K562 (cell line): ENCODE measurements at regions not wholly inside any gene's neighbourhood (a gene's known extent, or its start where the extent isn't known, plus 50 kb on each side); places are given as distances from the start of the nearest gene placed in this dataset.

Experiments used
- ATAC-seq: fragments of 200-7000 bp; cut with Tn5 transposase; 3 replicates; pipeline ENCODE4 v1.9.1; 2020; ENCODE audit warnings: moderate library complexity
- BruUV-seq: library from RNA; stranded (reverse); fragments of 400-500 nt; replicated peaks from 2 replicates; lab custom pipeline; 2021; lab: Mats Ljungman, UMichigan
- CTCF ChIA-PET: fragments of 300-600 bp; formaldehyde crosslinking; extraction: SDS; loops from one replicate; lab custom pipeline; 2021; ENCODE audit warnings: low intra/inter-chr PET ratio; lab: Yijun Ruan, JAX
- POLR2A ChIA-PET: fragments of 300-600, 350-650 bp; sonication (Branson Sonifier 250); formaldehyde crosslinking; extraction: SDS; loops from one replicate; lab custom pipeline; 2021; ENCODE audit warnings: antibody characterized with exemption, inconsistent platforms; lab: Yijun Ruan, JAX
- DNase-seq, 4 experiments: peaks; one replicate each; pipeline versions ENCODE4 v3.0.0 to v3.0.0-alpha.2; 2011 to 2018; ENCODE audit warnings: low spot score in 3 of 4, mixed read lengths in 3 of 4; ENCODE audit errors: extremely low read depth in 1 of 4
- FAIRE-seq: peaks from 2 replicates; lab custom pipeline; 2011; peaks lifted over from hg19 to GRCh38; lab: Jason Lieb, UNC
- H2AFZ ChIP-seq: 2 replicates; pipeline ENCODE4 v1.6.0; 2011; ENCODE audit warnings: low read depth, low read length, control low read depth, inconsistent platforms
- H3K27ac ChIP-seq: fragments of 200-600 bp; 3 replicates; pipeline ENCODE4 v1.8.0; 2011; ENCODE audit warnings: low read depth, mild to moderate bottlenecking, control low read depth, inconsistent platforms, low read length, moderate library complexity, mixed read lengths; ENCODE audit errors: extremely low read depth
- H3K27me3 ChIP-seq, 2 experiments: fragments of 300-600 bp in 1 of 2; 2 replicates in 1 of 2; 3 replicates in 1 of 2; pipeline versions ENCODE4 v1.6.0 to v1.8.0; 2011; ENCODE audit warnings: inconsistent platforms in 2 of 2, low read length in 2 of 2, mild to moderate bottlenecking in 1 of 2, mixed read lengths in 1 of 2, moderate library complexity in 1 of 2; ENCODE audit not compliant: control insufficient read depth in 2 of 2, insufficient read depth in 2 of 2
- H3K36me3 ChIP-seq: fragments of 300-600 bp; 3 replicates; pipeline ENCODE4 v1.8.0; 2011; ENCODE audit warnings: mild to moderate bottlenecking, low read length, inconsistent platforms; ENCODE audit not compliant: control insufficient read depth, insufficient read depth
- H3K4me1 ChIP-seq, 2 experiments: fragments of 200-600 bp in 1 of 2; replicated peaks in 1 of 2; 2 replicates in 1 of 2; 3 replicates in 1 of 2; pipeline versions ENCODE4 v1.5.1 to v1.8.0; 2011; ENCODE audit warnings: inconsistent platforms in 2 of 2, low read length in 2 of 2, mild to moderate bottlenecking in 1 of 2, mixed read lengths in 1 of 2, moderate library complexity in 1 of 2; ENCODE audit not compliant: control insufficient read depth in 2 of 2, insufficient read depth in 2 of 2
- H3K4me2 ChIP-seq: 2 replicates; pipeline ENCODE4 v1.6.1; 2011; ENCODE audit warnings: low read length, control low read depth, inconsistent platforms, mixed read lengths; ENCODE audit not compliant: insufficient read depth
- H3K4me3 ChIP-seq: fragments of 200-600 bp; sonication (generic), shearing (Covaris generic); 2 replicates; pipeline ENCODE4 v1.5.1; 2016; ENCODE audit warnings: control low read depth, inconsistent platforms
- H3K79me2 ChIP-seq: fragments of 200-600 bp; 3 replicates; pipeline ENCODE4 v1.8.0; 2011; ENCODE audit warnings: low read length, inconsistent platforms; ENCODE audit not compliant: control insufficient read depth, insufficient read depth
- H3K9ac ChIP-seq, 2 experiments: 2 replicates each; pipeline versions ENCODE4 v1.6.0 to v1.6.1; 2011; ENCODE audit warnings: low read depth in 2 of 2, low read length in 2 of 2, control low read depth in 1 of 2, inconsistent platforms in 1 of 2, mild to moderate bottlenecking in 1 of 2, mixed read lengths in 1 of 2; ENCODE audit not compliant: insufficient read depth in 1 of 2
- H3K9me1 ChIP-seq: one replicate; pipeline ENCODE4 v1.6.0; 2011; ENCODE audit warnings: inconsistent platforms, mild to moderate bottlenecking, low read length, moderate library complexity; ENCODE audit not compliant: control insufficient read depth, insufficient read depth
- H3K9me3 ChIP-seq: replicated peaks from 2 replicates; pipeline ENCODE4 v1.5.1; 2011; ENCODE audit warnings: low read depth, low read length, inconsistent platforms; ENCODE audit not compliant: control insufficient read depth, insufficient read depth
- H4K20me1 ChIP-seq: replicated peaks from 2 replicates; pipeline ENCODE4 v1.6.1; 2011; ENCODE audit warnings: low read length, inconsistent platforms, mixed read lengths; ENCODE audit not compliant: control insufficient read depth, insufficient read depth
- ARID3B ChIP-seq: fragments of 250-450 bp; sonication (Bioruptor Pico); IDR thresholded peaks from 2 replicates; pipeline ENCODE4 v1.4.0; 2020; ENCODE audit warnings: borderline replicate concordance
- CBFB ChIP-seq: sonication (generic); formaldehyde crosslinking; IDR thresholded peaks from 2 replicates; pipeline ENCODE4 v1.4.0; 2020; ENCODE audit warnings: mild to moderate bottlenecking, missing genetic modification reagents
- HMG20B ChIP-seq: fragments of 250-450 bp; sonication (Bioruptor Pico); IDR thresholded peaks from 2 replicates; pipeline ENCODE4 v1.5.0; 2021; ENCODE audit warnings: mild to moderate bottlenecking
- HNRNPUL1 ChIP-seq: fragments of 200-400 bp; formaldehyde crosslinking; IDR thresholded peaks from 2 replicates; pipeline ENCODE4 v1.6.1; 2017; ENCODE audit warnings: low read length
- RBM39 ChIP-seq: fragments of 200-400 bp; formaldehyde crosslinking; optimal IDR thresholded peaks from 2 replicates; pipeline ENCODE3; 2018; ENCODE audit warnings: low read depth, low read length
- SAP30 ChIP-seq: fragments of 200-600 bp; sonication (generic); IDR thresholded peaks from 2 replicates; pipeline ENCODE4 v1.6.1; 2012; ENCODE audit warnings: borderline replicate concordance, low read depth, mild to moderate bottlenecking, moderate library complexity, low read length, control low read depth, inconsistent platforms; ENCODE audit not compliant: insufficient read depth, poor library complexity, severe bottlenecking
- SMARCB1 ChIP-seq: IDR thresholded peaks from 2 replicates; pipeline ENCODE4 v1.6.1; 2011; ENCODE audit warnings: improper control_type of control experiment, low read depth; ENCODE audit not compliant: insufficient read length
- TEAD4 ChIP-seq, 2 experiments: sonication (generic) in 1 of 2; formaldehyde crosslinking in 1 of 2; IDR thresholded peaks; 2 replicates each; pipeline versions ENCODE4 v1.6.1 to v1.8.0; 2012 to 2022; ENCODE audit warnings: borderline replicate concordance in 1 of 2, inconsistent platforms in 1 of 2, low read length in 1 of 2, mild to moderate bottlenecking in 1 of 2, missing genetic modification reagents in 1 of 2
- WGBS: fragments of 100-300 bp; shearing (Covaris generic); methylation state at CpG from one replicate; pipeline ENCODE4 v1.1.6; 2016; ENCODE audit warnings: low coverage, mixed read lengths; ENCODE audit not compliant: insufficient coverage; ENCODE audit errors: missing lambda C conversion rate; 5-methylcytosine and 5-hydroxymethylcytosine counted together
- in situ Hi-C: fragments of 300-500 bp; cut with MboI; formaldehyde crosslinking; loops from 4 replicates; pipeline ENCODE4 v1.15.0; 2018; ENCODE audit warnings: inconsistent platforms, mixed read lengths
- intact Hi-C: fragments of 100-400 bp; cut with micrococcal nuclease; formaldehyde crosslinking; loops from 2 replicates; pipeline ENCODE4 v1.14.2; 2022
- TF ChIP-seq, protein P1 (sequence below): IDR thresholded peaks from 3 replicates; pipeline ENCODE4 v1.6.1; 2011; ENCODE audit warnings: borderline replicate concordance, mild to moderate bottlenecking; ENCODE audit not compliant: insufficient read length, insufficient read depth
- TF ChIP-seq, protein P2 (sequence below): fragments of 250-450 bp; sonication (Bioruptor Pico); IDR thresholded peaks from 2 replicates; pipeline ENCODE4 v1.5.0; 2021; ENCODE audit warnings: mild to moderate bottlenecking, moderate library complexity
- TF ChIP-seq, protein P3 (sequence below): fragments of 250-450 bp; sonication (Bioruptor Pico); IDR thresholded peaks from 2 replicates; pipeline ENCODE4 v1.4.0; 2020

DNA sequence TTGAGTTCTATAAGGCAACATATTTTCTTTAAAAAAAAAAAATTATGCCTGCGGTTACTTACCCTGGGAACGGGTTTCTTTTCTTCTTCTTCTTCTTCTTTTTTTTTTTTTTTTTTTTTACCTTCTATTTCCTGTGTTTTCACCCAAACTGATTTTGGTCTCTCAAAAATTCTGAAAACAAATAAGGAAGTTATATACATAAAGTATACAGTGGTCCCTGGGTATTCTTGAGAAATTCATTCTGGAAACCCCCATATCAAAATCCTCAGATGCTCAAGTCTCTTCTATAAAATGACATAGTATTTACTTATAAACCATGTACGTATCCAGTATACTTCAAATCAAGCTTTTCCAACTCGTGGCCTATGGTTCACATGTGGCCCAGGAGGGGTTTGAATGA is 326.7 kb downstream of the MAT2B start (continued):
- no peak for TF ChIP-seq ARID3B (CRISPR knock-in tag)
- no peak for TF ChIP-seq TEAD4 (IDR thresholded peaks at IDR 0.05; ENCODE audit: low read length)
- no peak for TF ChIP-seq TEAD4 (CRISPR knock-in tag; IDR thresholded peaks at IDR 0.05; ENCODE audit: borderline replicate concordance)
- no peak for TF ChIP-seq SMARCB1
- no peak for TF ChIP-seq RBM39
- TF ChIP-seq SAP30, result no peak
- no peak for TF ChIP-seq CBFB

DNA sequence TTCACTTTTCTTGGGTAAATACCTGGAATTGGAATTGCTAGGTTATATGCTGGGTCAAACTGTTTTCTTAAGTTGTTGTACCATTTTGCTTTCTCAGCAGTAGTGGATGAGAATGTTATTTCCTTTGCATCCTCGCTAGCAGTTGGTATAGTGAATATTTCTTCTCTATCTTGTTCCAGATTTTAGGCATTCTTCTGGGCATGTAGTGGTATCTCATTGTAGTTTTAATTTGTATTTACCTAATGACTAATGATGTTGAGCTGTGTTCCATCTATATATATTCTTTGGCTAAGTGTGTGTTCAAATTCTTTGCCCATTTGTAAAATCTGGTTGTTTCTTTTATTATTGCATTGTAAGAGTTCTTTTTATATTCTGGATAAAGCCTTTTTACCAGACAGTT is 333.3 kb downstream of the MAT2B start:
- H3K27ac ChIP-seq, result no peak overlapping the region
- H2AFZ ChIP-seq, result no peak overlapping the region
- no peak for DNase-seq
- H3K4me1 ChIP-seq, result no peaks in the 10 kb centered on the region
- 0% methylated on average over 1 of the region's 1 CpG for WGBS
- ChIA-PET CTCF (no interaction called here), POLR2A (no interaction called here)
- no peaks in the 10 kb centered on the region for H3K9me3 ChIP-seq
- no peak overlapping the region for H3K9ac ChIP-seq
- H3K36me3 ChIP-seq, result no peaks in the 10 kb centered on the region
- BruUV-seq, result no TSS peak
- ATAC-seq, result no peak
- no peak overlapping the region for H3K4me3 ChIP-seq
- no peak for FAIRE-seq
- in situ Hi-C loops (no loop called here), intact Hi-C loops (no loop called here)
- no peaks in the 10 kb centered on the region for H3K79me2 ChIP-seq
- H4K20me1 ChIP-seq, result no peaks in the 10 kb centered on the region
- no peaks in the 10 kb centered on the region for H3K9me1 ChIP-seq
- no peak overlapping the region for H3K4me2 ChIP-seq
- H3K27me3 ChIP-seq, result no peaks in the 10 kb centered on the region
- TF ChIP-seq, protein P1, sequence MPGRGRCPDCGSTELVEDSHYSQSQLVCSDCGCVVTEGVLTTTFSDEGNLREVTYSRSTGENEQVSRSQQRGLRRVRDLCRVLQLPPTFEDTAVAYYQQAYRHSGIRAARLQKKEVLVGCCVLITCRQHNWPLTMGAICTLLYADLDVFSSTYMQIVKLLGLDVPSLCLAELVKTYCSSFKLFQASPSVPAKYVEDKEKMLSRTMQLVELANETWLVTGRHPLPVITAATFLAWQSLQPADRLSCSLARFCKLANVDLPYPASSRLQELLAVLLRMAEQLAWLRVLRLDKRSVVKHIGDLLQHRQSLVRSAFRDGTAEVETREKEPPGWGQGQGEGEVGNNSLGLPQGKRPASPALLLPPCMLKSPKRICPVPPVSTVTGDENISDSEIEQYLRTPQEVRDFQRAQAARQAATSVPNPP, result no peak
- no peak for TF ChIP-seq HNRNPUL1
- TF ChIP-seq, protein P2, sequence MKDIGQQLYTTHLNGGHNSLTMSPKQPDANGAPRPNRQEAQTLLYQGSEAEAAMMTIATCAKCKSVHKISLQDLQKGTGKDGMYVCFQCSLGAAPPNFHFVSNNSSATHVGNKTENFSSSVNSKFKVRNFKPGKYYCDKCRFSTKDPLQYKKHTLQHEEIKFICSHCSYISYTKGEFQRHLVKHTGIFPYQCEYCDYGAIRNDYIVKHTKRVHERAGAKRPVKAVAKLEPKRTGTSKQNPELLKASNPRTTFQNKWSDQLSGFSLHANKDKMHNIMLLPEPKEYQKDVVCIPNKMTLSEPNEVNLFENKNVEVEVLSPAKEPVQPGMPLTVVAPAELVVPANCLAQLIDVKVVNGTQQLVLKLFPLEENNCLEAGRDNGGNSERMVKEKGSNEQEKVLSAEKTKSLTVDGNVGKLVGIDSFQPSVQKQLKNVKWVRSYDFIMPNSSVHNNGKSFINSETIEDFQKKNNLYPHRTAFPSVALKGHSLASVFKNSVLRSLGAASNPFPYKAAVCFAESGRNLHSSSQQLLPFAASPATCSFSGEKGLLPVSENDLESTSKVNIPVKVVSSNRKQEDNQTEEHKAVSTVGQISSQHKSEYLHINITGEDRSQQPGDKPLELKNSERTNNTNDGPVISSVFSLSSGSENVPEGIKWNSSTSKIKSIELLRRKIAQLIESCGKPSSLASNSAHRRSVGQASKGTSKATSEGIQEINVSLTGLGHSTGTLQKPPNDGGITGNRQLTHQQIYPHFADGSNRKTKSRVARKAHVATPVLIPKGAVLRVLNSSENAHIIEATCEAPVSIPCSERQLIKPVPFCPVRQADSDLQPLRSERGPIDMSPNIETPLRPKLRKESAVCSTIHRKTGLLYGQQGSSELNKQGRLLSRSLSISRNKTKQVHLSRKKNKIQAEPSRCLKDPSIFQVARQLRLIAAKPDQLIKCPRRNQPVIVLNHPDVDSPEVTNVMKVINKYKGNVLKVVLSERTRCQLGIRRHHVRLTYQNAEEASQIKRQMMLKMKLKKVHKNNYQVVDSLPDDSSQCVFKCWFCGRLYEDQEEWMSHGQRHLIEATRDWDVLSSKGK (CRISPR knock-in tag), result no peak
- TF ChIP-seq HMG20B (CRISPR knock-in tag), result no peak
- TF ChIP-seq, protein P3, sequence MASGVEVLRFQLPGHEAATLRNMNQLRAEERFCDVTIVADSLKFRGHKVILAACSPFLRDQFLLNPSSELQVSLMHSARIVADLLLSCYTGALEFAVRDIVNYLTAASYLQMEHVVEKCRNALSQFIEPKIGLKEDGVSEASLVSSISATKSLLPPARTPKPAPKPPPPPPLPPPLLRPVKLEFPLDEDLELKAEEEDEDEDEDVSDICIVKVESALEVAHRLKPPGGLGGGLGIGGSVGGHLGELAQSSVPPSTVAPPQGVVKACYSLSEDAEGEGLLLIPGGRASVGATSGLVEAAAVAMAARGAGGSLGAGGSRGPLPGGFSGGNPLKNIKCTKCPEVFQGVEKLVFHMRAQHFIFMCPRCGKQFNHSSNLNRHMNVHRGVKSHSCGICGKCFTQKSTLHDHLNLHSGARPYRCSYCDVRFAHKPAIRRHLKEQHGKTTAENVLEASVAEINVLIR (CRISPR knock-in tag), result no peak
